ENCODE measurements at regions not wholly inside any gene's neighbourhood (a gene's known extent, or its start where the extent isn't known, plus 50 kb on each side); places are given as distances from the start of the nearest gene placed in this dataset.

- no peak overlapping the region for H3K4me3 ChIP-seq (replicated peaks; ENCODE audit: low read depth, low read length)
- TF ChIP-seq CTCF (IDR thresholded peaks at IDR 0.05; ENCODE audit: low read depth, low read length, missing control alignments): no peak
- DNase-seq (ENCODE audit: extremely low read depth, low read depth): no peak
Observed at GRCh38 chr12:14199455-14200198, 165.9 kb upstream of the ATF7IP start.

- H3K4me3 ChIP-seq (replicated peaks; ENCODE audit: low read depth, low read length): no peak overlapping the region
- no peak for TF ChIP-seq CTCF (IDR thresholded peaks at IDR 0.05; ENCODE audit: low read depth, low read length, missing control alignments)
- DNase-seq (ENCODE audit: extremely low read depth, low read depth): no peak
Observed at GRCh38 chr12:14200598-14200997, 164.9 kb upstream of the ATF7IP start.

- no peak for DNase-seq (ENCODE audit: extremely low read depth, low read depth)
- no peak overlapping the region for H3K4me3 ChIP-seq (replicated peaks; ENCODE audit: low read depth, low read length)
- TF ChIP-seq CTCF (IDR thresholded peaks at IDR 0.05; ENCODE audit: low read depth, low read length, missing control alignments): no peak
Observed at GRCh38 chr12:14201291-14201690, 164.2 kb upstream of the ATF7IP start.

- DNase-seq (ENCODE audit: extremely low read depth, low read depth): no peak
- TF ChIP-seq CTCF (IDR thresholded peaks at IDR 0.05; ENCODE audit: low read depth, low read length, missing control alignments): no peak
- no peak overlapping the region for H3K4me3 ChIP-seq (replicated peaks; ENCODE audit: low read depth, low read length)
Observed at GRCh38 chr12:14207905-14208551, 157.5 kb upstream of the ATF7IP start.

- H3K4me3 ChIP-seq (replicated peaks; ENCODE audit: low read depth, low read length): no peak overlapping the region
- no peak for TF ChIP-seq CTCF (IDR thresholded peaks at IDR 0.05; ENCODE audit: low read depth, low read length, missing control alignments)
- no peak for DNase-seq (ENCODE audit: extremely low read depth, low read depth)
Observed at GRCh38 chr12:14211947-14212387, 153.5 kb upstream of the ATF7IP start.

GRCh38 chr12:14213542-14213941, 151.9 kb upstream of the ATF7IP start:
- H3K4me3 ChIP-seq (replicated peaks; ENCODE audit: low read depth, low read length): no peak overlapping the region
- no peak for TF ChIP-seq CTCF (IDR thresholded peaks at IDR 0.05; ENCODE audit: low read depth, low read length, missing control alignments)

More at GRCh38 chr12:14213542-14213941, 151.9 kb upstream of the ATF7IP start:
- DNase-seq (ENCODE audit: extremely low read depth, low read depth): no peak

Data from HFF-Myc (cell line).